Right lobe of liver (tissue), 4 donors: ENCODE measurements at regions not wholly inside any gene's neighbourhood (a gene's known extent, or its start where the extent isn't known, plus 50 kb on each side); places are given as distances from the start of the nearest gene placed in this dataset.

ENCODE experiments used
- CTCF ChIP-seq, 4 donors: fragments of 200-600 bp in 3 of 4; fragments of 450-650 bp in 1 of 4; IDR thresholded peaks; one replicate each; pipeline versions ENCODE4 v1.5.1 to v1.8.0; 2016 to 2022; ENCODE audit warnings: antibody characterized with exemption in 4 of 4, mild to moderate bottlenecking in 2 of 4
- POLR2A ChIP-seq: fragments of 450-650 bp; IDR thresholded peaks from one replicate; pipeline ENCODE4 v1.6.1; 2017; ENCODE audit warnings: antibody characterized with exemption, mild to moderate bottlenecking
- donor health status: DM: no; HTN: no; CAD: no.
- donor health status: DM: no; HTN: no; CAD: no.
- donor health status: DM: no; HTN: yes; CAD: no.

GRCh38 chr3:182692695-182693094, 100.6 kb upstream of the ATP11B start:
- TF ChIP-seq CTCF (IDR thresholded peaks at IDR 0.05) (no peak), POLR2A (no peak)
